PC-9 (cell line): ENCODE measurements at regions not wholly inside any gene's neighbourhood (a gene's known extent, or its start where the extent isn't known, plus 50 kb on each side); places are given as distances from the start of the nearest gene placed in this dataset.

Source experiments
- EZH2 ChIP-seq: fragments of 200-600 bp; sonication (generic); IDR thresholded peaks from 2 replicates; pipeline ENCODE4 v1.8.0; 2017; ENCODE audit warnings: antibody characterized with exemption, low read depth
- TF ChIP-seq, protein P1 (sequence below): fragments of 200-600 bp; sonication (generic); conservative IDR thresholded peaks from 2 replicates; pipeline ENCODE4 v1.6.1; 2017; ENCODE audit warnings: mixed run types, antibody characterized with exemption, mild to moderate bottlenecking, moderate library complexity

DNA sequence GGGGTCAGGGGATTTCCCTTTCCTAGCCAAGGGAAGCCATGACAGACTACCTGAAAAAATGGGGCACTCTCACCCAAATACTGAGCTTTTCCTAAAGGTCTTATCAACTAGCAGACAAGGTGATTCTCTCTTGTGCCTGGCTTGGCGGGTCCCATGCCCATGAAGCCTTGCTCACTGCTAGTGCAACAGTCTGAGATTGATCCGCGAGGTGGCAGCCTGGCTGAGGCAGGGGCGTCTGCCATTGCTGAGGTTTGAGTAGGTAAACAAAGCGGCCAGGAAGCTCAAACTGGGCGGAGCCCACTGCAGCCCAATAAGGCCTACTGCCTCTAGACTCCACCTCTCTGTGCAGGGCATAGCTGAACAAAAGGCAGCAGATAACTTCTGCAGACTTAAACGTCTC lies 152.6 kb upstream of the PMFBP1 start:
- TF ChIP-seq, protein P1, sequence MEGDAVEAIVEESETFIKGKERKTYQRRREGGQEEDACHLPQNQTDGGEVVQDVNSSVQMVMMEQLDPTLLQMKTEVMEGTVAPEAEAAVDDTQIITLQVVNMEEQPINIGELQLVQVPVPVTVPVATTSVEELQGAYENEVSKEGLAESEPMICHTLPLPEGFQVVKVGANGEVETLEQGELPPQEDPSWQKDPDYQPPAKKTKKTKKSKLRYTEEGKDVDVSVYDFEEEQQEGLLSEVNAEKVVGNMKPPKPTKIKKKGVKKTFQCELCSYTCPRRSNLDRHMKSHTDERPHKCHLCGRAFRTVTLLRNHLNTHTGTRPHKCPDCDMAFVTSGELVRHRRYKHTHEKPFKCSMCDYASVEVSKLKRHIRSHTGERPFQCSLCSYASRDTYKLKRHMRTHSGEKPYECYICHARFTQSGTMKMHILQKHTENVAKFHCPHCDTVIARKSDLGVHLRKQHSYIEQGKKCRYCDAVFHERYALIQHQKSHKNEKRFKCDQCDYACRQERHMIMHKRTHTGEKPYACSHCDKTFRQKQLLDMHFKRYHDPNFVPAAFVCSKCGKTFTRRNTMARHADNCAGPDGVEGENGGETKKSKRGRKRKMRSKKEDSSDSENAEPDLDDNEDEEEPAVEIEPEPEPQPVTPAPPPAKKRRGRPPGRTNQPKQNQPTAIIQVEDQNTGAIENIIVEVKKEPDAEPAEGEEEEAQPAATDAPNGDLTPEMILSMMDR = no peak
- no peak for TF ChIP-seq EZH2
